Trophoblast cell (in vitro differentiated cells and primary cell): ENCODE measurements at regions not wholly inside any gene's neighbourhood (a gene's known extent, or its start where the extent isn't known, plus 50 kb on each side); places are given as distances from the start of the nearest gene placed in this dataset.

Experiments used
- DNase-seq, 2 donors: peaks; one replicate each; pipeline ENCODE4 v3.0.0-alpha.2; 2016
- H2AFZ ChIP-seq: 2 replicates; pipeline ENCODE4 v1.6.1; 2013; ENCODE audit warnings: low read length, moderate library complexity, mild to moderate bottlenecking; ENCODE audit not compliant: insufficient read depth, poor library complexity
- H2AK5ac ChIP-seq: 2 replicates; pipeline ENCODE4 v1.6.1; 2013; ENCODE audit warnings: mild to moderate bottlenecking, low read length
- H2BK120ac ChIP-seq: 2 replicates; pipeline ENCODE4 v1.6.1; 2013; ENCODE audit warnings: low read length, mild to moderate bottlenecking, moderate library complexity; ENCODE audit not compliant: insufficient read depth, poor library complexity
- H2BK12ac ChIP-seq: 2 replicates; pipeline ENCODE4 v1.6.1; 2013; ENCODE audit warnings: mild to moderate bottlenecking, low read length, moderate library complexity
- H2BK5ac ChIP-seq: 2 replicates; pipeline ENCODE4 v1.6.1; 2013; ENCODE audit warnings: low read length, low read depth, moderate library complexity, mild to moderate bottlenecking; ENCODE audit not compliant: poor library complexity
- H3K14ac ChIP-seq: 2 replicates; pipeline ENCODE4 v1.6.1; 2013; ENCODE audit warnings: mild to moderate bottlenecking, low read length
- H3K18ac ChIP-seq: 2 replicates; pipeline ENCODE4 v1.6.1; 2013; ENCODE audit warnings: mild to moderate bottlenecking, low read length
- H3K23ac ChIP-seq: 2 replicates; pipeline ENCODE4 v1.6.1; 2013; ENCODE audit warnings: low read length
- H3K27ac ChIP-seq: 2 replicates; pipeline ENCODE4 v1.5.1; 2013; ENCODE audit warnings: low read depth, mild to moderate bottlenecking, inconsistent platforms, low read length, moderate library complexity
- H3K27me3 ChIP-seq: 2 replicates; pipeline ENCODE4 v1.6.1; 2013; ENCODE audit warnings: inconsistent platforms, mild to moderate bottlenecking, low read length, moderate library complexity; ENCODE audit not compliant: insufficient read depth
- H3K36me3 ChIP-seq, 2 experiments: 1 replicate in 1 of 2; 2 replicates in 1 of 2; pipeline ENCODE4 v1.6.1; 2013; ENCODE audit warnings: low read length in 2 of 2, mild to moderate bottlenecking in 2 of 2, moderate library complexity in 1 of 2; ENCODE audit not compliant: insufficient read depth in 2 of 2, control insufficient read depth in 1 of 2
- H3K4ac ChIP-seq: 2 replicates; pipeline ENCODE4 v1.6.1; 2013; ENCODE audit warnings: low read depth, mild to moderate bottlenecking, low read length, moderate library complexity
- H3K4me1 ChIP-seq, 2 experiments: 1 replicate in 1 of 2; 2 replicates in 1 of 2; pipeline ENCODE4 v1.6.1; 2013; ENCODE audit warnings: low read length in 2 of 2, mild to moderate bottlenecking in 2 of 2, moderate library complexity in 1 of 2; ENCODE audit not compliant: insufficient read depth in 2 of 2, control insufficient read depth in 1 of 2
- H3K4me2 ChIP-seq: 2 replicates; pipeline ENCODE4 v1.6.1; 2013; ENCODE audit warnings: inconsistent platforms, mild to moderate bottlenecking, low read length, moderate library complexity
- H3K4me3 ChIP-seq: 2 replicates; pipeline ENCODE4 v1.5.1; 2013; ENCODE audit warnings: mild to moderate bottlenecking, low read depth, low read length, inconsistent platforms
- H3K79me1 ChIP-seq: one replicate; pipeline ENCODE4 v1.6.1; 2013; ENCODE audit warnings: low read length
- H3K79me2 ChIP-seq: 2 replicates; pipeline ENCODE4 v1.6.1; 2013; ENCODE audit warnings: low read length, mild to moderate bottlenecking; ENCODE audit not compliant: control insufficient read depth, insufficient read depth, poor library complexity
- H3K9ac ChIP-seq: 2 replicates; pipeline ENCODE4 v1.6.1; 2013; ENCODE audit warnings: mild to moderate bottlenecking, low read length
- H3K9me3 ChIP-seq: 2 replicates; pipeline ENCODE4 v1.6.1; 2013; ENCODE audit warnings: low read depth, mild to moderate bottlenecking, control low read depth, inconsistent platforms, low read length; ENCODE audit not compliant: insufficient read depth
- H4K12ac ChIP-seq: 2 replicates; pipeline ENCODE4 v1.6.1; 2013; ENCODE audit warnings: low read depth, mild to moderate bottlenecking, low read length, moderate library complexity
- H4K8ac ChIP-seq: 2 replicates; pipeline ENCODE4 v1.6.1; 2013; ENCODE audit warnings: low read depth, mild to moderate bottlenecking, low read length, moderate library complexity
- H4K91ac ChIP-seq: one replicate; pipeline ENCODE4 v1.6.1; 2013; ENCODE audit warnings: low read depth, mild to moderate bottlenecking, low read length, moderate library complexity
- WGBS: extraction: QIAGEN DNeasy Blood & Tissue Kit; methylation state at CpG from one replicate; pipeline ENCODE4 v1.1.7; 2013; ENCODE audit warnings: missing lambda C conversion rate; ENCODE audit not compliant: insufficient read length, insufficient coverage; ENCODE audit errors: extremely low coverage; 5-methylcytosine and 5-hydroxymethylcytosine counted together

DNA sequence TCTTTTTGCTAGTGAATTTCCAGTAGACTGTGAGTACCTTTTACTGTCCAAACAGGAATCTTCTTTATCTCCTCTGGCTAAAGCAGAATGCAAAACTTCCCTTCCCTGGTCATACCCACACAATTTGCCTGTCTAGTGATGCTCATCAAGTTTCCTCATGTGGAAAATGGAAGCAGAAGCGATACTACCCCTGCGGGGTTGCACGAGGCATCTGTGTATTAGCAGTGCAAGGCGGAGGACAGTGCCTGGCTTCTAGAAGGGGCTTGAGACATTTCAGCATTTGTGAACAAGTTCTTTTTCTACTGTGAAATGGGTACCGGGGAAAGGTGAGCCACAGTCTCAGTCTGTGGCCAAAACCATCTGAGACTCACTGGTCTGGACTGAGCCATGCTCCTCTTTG, 340.9 kb downstream of the AACS start:
- WGBS = no CpG with 5 or more reads among the region's 5 CpGs
- Histone ChIP-seq H3K27ac (no peak overlapping the region), H4K12ac (no peak overlapping the region), H2BK12ac (no peak overlapping the region), H3K4ac (no peak overlapping the region), H2AK5ac (no peak overlapping the region), H3K36me3 (no peaks in the 10 kb centered on the region), H3K27me3 (no peaks in the 10 kb centered on the region), H3K23ac (no peak overlapping the region), H3K79me1 (no peaks in the 10 kb centered on the region), H3K4me3 (no peak overlapping the region), H3K9me3 (peaks cover 6% of the 10 kb centered on the region), H4K8ac (no peak overlapping the region), H3K14ac (no peak overlapping the region), H3K79me2 (no peaks in the 10 kb centered on the region), H3K4me2 (no peak overlapping the region), H2BK5ac (no peak overlapping the region), H3K9ac (no peak overlapping the region), H2BK120ac (no peak overlapping the region), H3K18ac (no peak overlapping the region), H3K4me1 (no peaks in the 10 kb centered on the region), H2AFZ (no peak overlapping the region), H4K91ac (no peak overlapping the region)
- DNase-seq = no peak

DNA sequence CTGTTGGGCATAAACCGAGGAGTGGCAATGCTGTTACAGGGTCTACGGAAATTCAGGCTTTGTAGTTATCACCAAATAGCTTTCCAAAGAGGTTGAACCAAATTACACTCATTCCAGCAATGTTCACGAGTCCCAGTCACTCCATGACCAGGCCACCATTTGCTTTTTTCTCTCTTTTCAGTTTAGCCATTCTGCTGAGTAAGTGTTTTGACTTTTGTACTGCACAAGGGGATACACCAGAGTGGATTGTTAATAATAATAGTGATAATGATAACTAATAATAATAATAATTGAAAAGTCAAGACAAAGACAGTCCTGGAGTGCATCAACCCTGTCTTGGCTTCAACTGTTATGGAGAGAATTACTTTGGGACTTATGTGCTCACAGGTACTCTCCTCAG, 343.5 kb downstream of the AACS start:
- H3K36me3 ChIP-seq = no peaks in the 10 kb centered on the region
- DNase-seq = no peak
- H2BK12ac ChIP-seq = no peak overlapping the region
- H3K27ac ChIP-seq = no peak overlapping the region
- no peak overlapping the region for H3K4me2 ChIP-seq
- no CpG with 5 or more reads among the region's 3 CpGs for WGBS
- H4K12ac ChIP-seq = no peak overlapping the region
- H4K91ac ChIP-seq = no peak overlapping the region
- H2BK5ac ChIP-seq = no peak overlapping the region
- no peaks in the 10 kb centered on the region for H3K4me1 ChIP-seq
- H4K8ac ChIP-seq = no peak overlapping the region
- no peak overlapping the region for H2BK120ac ChIP-seq
- no peaks in the 10 kb centered on the region for H3K27me3 ChIP-seq
- H2AK5ac ChIP-seq = no peak overlapping the region
- no peak overlapping the region for H3K23ac ChIP-seq
- H3K4ac ChIP-seq = no peak overlapping the region
- H2AFZ ChIP-seq = no peak overlapping the region
- H3K18ac ChIP-seq = no peak overlapping the region
- no peaks in the 10 kb centered on the region for H3K79me2 ChIP-seq
- H3K9ac ChIP-seq = no peak overlapping the region
- no peak overlapping the region for H3K14ac ChIP-seq
- H3K4me3 ChIP-seq = no peak overlapping the region
- H3K9me3 ChIP-seq = peaks cover 4% of the 10 kb centered on the region
- no peaks in the 10 kb centered on the region for H3K79me1 ChIP-seq

DNA sequence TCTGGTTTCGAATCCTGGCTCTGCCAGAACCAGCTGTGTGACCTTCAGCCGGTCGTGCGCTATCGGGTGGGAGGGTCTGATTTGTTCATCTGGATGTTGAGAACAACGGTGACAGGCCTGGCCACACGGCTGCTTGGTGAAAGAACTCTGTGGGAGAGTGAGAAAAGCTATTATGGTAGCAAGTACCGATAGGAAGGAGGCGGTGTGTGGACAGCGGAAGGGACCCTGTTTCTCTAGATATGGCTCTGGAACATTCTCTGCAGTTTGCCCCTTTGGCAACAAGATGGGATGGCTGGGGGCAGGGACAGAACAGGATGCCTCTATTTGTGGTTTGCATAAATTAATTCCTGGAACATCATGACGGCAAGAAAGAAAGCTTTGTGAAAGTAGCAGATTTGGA, 347.3 kb downstream of the AACS start:
- H2BK5ac ChIP-seq = no peak overlapping the region
- H3K4me3 ChIP-seq = no peak overlapping the region
- no peak overlapping the region for H2AK5ac ChIP-seq
- H3K27me3 ChIP-seq = no peaks in the 10 kb centered on the region
- no peak overlapping the region for H4K91ac ChIP-seq
- H3K79me2 ChIP-seq = no peaks in the 10 kb centered on the region
- no peaks in the 10 kb centered on the region for H3K79me1 ChIP-seq
- H4K8ac ChIP-seq = no peak overlapping the region
- no peak overlapping the region for H3K18ac ChIP-seq
- DNase-seq = no peak
- no peak overlapping the region for H3K4me2 ChIP-seq
- H2BK120ac ChIP-seq = no peak overlapping the region
- H3K27ac ChIP-seq = no peak overlapping the region
- H2BK12ac ChIP-seq = no peak overlapping the region
- no peak overlapping the region for H2AFZ ChIP-seq
- no peak overlapping the region for H3K23ac ChIP-seq
- WGBS = no CpG with 5 or more reads among the region's 11 CpGs
- H3K36me3 ChIP-seq = no peaks in the 10 kb centered on the region
- H3K14ac ChIP-seq = no peak overlapping the region
- H3K9ac ChIP-seq = no peak overlapping the region
- H3K4ac ChIP-seq = no peak overlapping the region
- no peaks in the 10 kb centered on the region for H3K4me1 ChIP-seq
- H4K12ac ChIP-seq = no peak overlapping the region
- H3K9me3 ChIP-seq = peaks cover 2% of the 10 kb centered on the region

DNA sequence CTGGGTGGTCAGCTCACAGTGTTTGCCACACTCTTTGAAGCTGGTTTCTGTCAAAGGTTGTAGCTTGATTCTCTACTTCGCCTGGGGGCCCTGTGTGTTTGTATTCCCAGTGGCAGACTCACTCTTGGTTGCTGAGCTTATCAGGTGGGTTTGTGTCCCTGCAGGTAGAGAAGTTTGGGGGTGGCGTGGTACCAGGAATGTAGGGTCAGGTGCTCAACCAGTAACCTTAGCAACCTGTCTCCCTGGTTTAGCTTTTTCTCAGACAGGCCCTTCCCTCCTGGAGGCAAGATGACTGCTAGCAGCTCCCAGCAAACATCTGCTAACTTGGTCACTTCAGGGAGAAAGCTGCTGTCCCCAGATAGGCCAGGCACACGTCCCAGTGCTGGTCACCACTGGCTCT, 352.2 kb downstream of the AACS start:
- no peak overlapping the region for H2AFZ ChIP-seq
- no peak overlapping the region for H2AK5ac ChIP-seq
- no peak overlapping the region for H3K4me2 ChIP-seq
- no CpG with 5 or more reads among the region's 3 CpGs for WGBS
- no peak overlapping the region for H2BK12ac ChIP-seq
- H4K8ac ChIP-seq = no peak overlapping the region
- H2BK120ac ChIP-seq = no peak overlapping the region
- no peak for DNase-seq
- H2BK5ac ChIP-seq = no peak overlapping the region
- no peak overlapping the region for H3K27ac ChIP-seq
- H3K36me3 ChIP-seq = no peaks in the 10 kb centered on the region
- no peak overlapping the region for H4K12ac ChIP-seq
- no peaks in the 10 kb centered on the region for H3K79me1 ChIP-seq
- H3K23ac ChIP-seq = no peak overlapping the region
- no peak overlapping the region for H3K14ac ChIP-seq
- H3K9ac ChIP-seq = no peak overlapping the region
- no peak overlapping the region for H3K4ac ChIP-seq
- H3K79me2 ChIP-seq = no peaks in the 10 kb centered on the region
- H3K27me3 ChIP-seq = no peaks in the 10 kb centered on the region
- no peak overlapping the region for H3K18ac ChIP-seq
- peaks cover 6% of the 10 kb centered on the region for H3K9me3 ChIP-seq
- peak overlapping the region; percentile 3 for H3K4me3 ChIP-seq
- no peaks in the 10 kb centered on the region for H3K4me1 ChIP-seq
- H4K91ac ChIP-seq = no peak overlapping the region
